Neural cell (in vitro differentiated cells): ENCODE measurements at regions not wholly inside any gene's neighbourhood (a gene's known extent, or its start where the extent isn't known, plus 50 kb on each side); places are given as distances from the start of the nearest gene placed in this dataset.

Experiments
- H2AFZ ChIP-seq: fragments of 200-600, 300-800 bp; sonication (generic), shearing (Covaris generic); 2 replicates; pipeline ENCODE4 v1.6.0; 2014; ENCODE audit warnings: low read depth, mild to moderate bottlenecking, antibody characterized with exemption, low read length, moderate library complexity
- H3F3A ChIP-seq: fragments of 200-600 bp; shearing (Covaris generic); 2 replicates; pipeline ENCODE4 v1.6.1; 2016; ENCODE audit warnings: mild to moderate bottlenecking, moderate library complexity, mixed read lengths, antibody characterized with exemption, low read length; ENCODE audit not compliant: insufficient read depth, poor library complexity, severe bottlenecking
- H3K27ac ChIP-seq: fragments of 200-600, 300-800 bp; sonication (generic), shearing (Covaris generic); 2 replicates; pipeline ENCODE4 v1.5.1; 2014; ENCODE audit warnings: mild to moderate bottlenecking, low read length, moderate library complexity
- H3K27me3 ChIP-seq: fragments of 300-800, 200-600 bp; sonication (generic), shearing (Covaris generic); 2 replicates; pipeline ENCODE4 v1.6.0; 2014; ENCODE audit warnings: mild to moderate bottlenecking, low read depth, low read length, moderate library complexity; ENCODE audit not compliant: insufficient read depth
- H3K36me3 ChIP-seq: fragments of 300-800, 200-600 bp; sonication (generic), shearing (Covaris generic); 2 replicates; pipeline ENCODE4 v1.5.1; 2014; ENCODE audit warnings: mild to moderate bottlenecking, antibody characterized with exemption, low read length, moderate library complexity; ENCODE audit not compliant: insufficient read depth
- H3K4me2 ChIP-seq: fragments of 300-800, 200-600 bp; sonication (generic), shearing (Covaris generic); 2 replicates; pipeline ENCODE4 v1.6.0; 2014; ENCODE audit warnings: mild to moderate bottlenecking, low read length
- H3K4me3 ChIP-seq: fragments of 300-800, 200-600 bp; sonication (generic), shearing (Covaris generic); 2 replicates; pipeline ENCODE4 v1.5.1; 2014; ENCODE audit warnings: mild to moderate bottlenecking, low read length, moderate library complexity
- H3K79me2 ChIP-seq: fragments of 200-600 bp; shearing (Covaris generic); replicated peaks from 2 replicates; pipeline ENCODE4 v1.6.0; 2014; ENCODE audit warnings: mild to moderate bottlenecking, low read length, moderate library complexity; ENCODE audit not compliant: insufficient read depth
- H3K9ac ChIP-seq: fragments of 300-800, 200-600 bp; sonication (generic), shearing (Covaris generic); 2 replicates; pipeline ENCODE4 v1.6.1; 2016; ENCODE audit warnings: mild to moderate bottlenecking, low read length, mixed read lengths
- H3K9me2 ChIP-seq: fragments of 200-600 bp; shearing (Covaris generic); 2 replicates; pipeline ENCODE4 v1.6.1; 2016; ENCODE audit warnings: mild to moderate bottlenecking, low read length, mixed read lengths; ENCODE audit not compliant: insufficient read depth
- H3K9me3 ChIP-seq: fragments of 200-600, 300-800 bp; sonication (generic), shearing (Covaris generic); 2 replicates; pipeline ENCODE4 v1.6.1; 2016; ENCODE audit warnings: mild to moderate bottlenecking, mixed run types, low read length, moderate library complexity, mixed read lengths
- H4K20me1 ChIP-seq: fragments of 200-600 bp; shearing (Covaris generic); 2 replicates; pipeline ENCODE4 v1.6.1; 2016; ENCODE audit warnings: mild to moderate bottlenecking, mixed run types; ENCODE audit not compliant: insufficient read depth
- EP300 ChIP-seq: fragments of 450-650 bp; conservative IDR thresholded peaks from 2 replicates; pipeline ENCODE4 v1.6.1; 2014; ENCODE audit warnings: antibody characterized with exemption, mild to moderate bottlenecking, moderate library complexity; ENCODE audit not compliant: poor library complexity, severe bottlenecking
- EZH2 ChIP-seq: fragments of 200-600, 300-800 bp; shearing (Covaris generic), sonication (generic); IDR thresholded peaks from 2 replicates; pipeline ENCODE4 v1.6.1; 2014; ENCODE audit warnings: antibody characterized with exemption, low read length, borderline replicate concordance, mild to moderate bottlenecking; ENCODE audit not compliant: insufficient read depth, poor library complexity, severe bottlenecking
- MXI1 ChIP-seq: fragments of 450-650 bp; conservative IDR thresholded peaks from 2 replicates; pipeline ENCODE4 v1.6.1; 2014; ENCODE audit warnings: antibody characterized with exemption, mild to moderate bottlenecking; ENCODE audit not compliant: poor library complexity, severe bottlenecking
- POLR2AphosphoS5 ChIP-seq: IDR thresholded peaks from 2 replicates; pipeline ENCODE4 v1.6.1; 2012
- RAD21 ChIP-seq: fragments of 450-650 bp; conservative IDR thresholded peaks from 2 replicates; pipeline ENCODE4 v1.6.1; 2014; ENCODE audit warnings: antibody characterized with exemption, mild to moderate bottlenecking, moderate library complexity
- SMC3 ChIP-seq: fragments of 450-650 bp; conservative IDR thresholded peaks from 2 replicates; pipeline ENCODE4 v1.6.1; 2014; ENCODE audit warnings: antibody characterized with exemption, mild to moderate bottlenecking, moderate library complexity; ENCODE audit not compliant: poor library complexity
- TAF1 ChIP-seq: IDR thresholded peaks from 2 replicates; pipeline ENCODE4 v1.6.1; 2012; ENCODE audit warnings: low read depth
- TF ChIP-seq, protein P1 (sequence below): fragments of 450-650 bp; IDR thresholded peaks from 2 replicates; pipeline ENCODE4 v1.5.1; 2014; ENCODE audit warnings: antibody characterized with exemption, mild to moderate bottlenecking, moderate library complexity; ENCODE audit not compliant: poor library complexity, severe bottlenecking
- TF ChIP-seq, protein P2 (sequence below): IDR thresholded peaks from 2 replicates; pipeline ENCODE4 v1.6.1; 2012; ENCODE audit warnings: borderline replicate concordance

- no peaks in the 10 kb centered on the region for H3K9me2 ChIP-seq
- H3K36me3 ChIP-seq = no peaks in the 10 kb centered on the region
- H3K27me3 ChIP-seq = no peaks in the 10 kb centered on the region
- H3K27ac ChIP-seq = no peak overlapping the region
- no peaks in the 10 kb centered on the region for H4K20me1 ChIP-seq
- no peak overlapping the region for H3K4me2 ChIP-seq
- H3K4me3 ChIP-seq = no peak overlapping the region
- no peak overlapping the region for H3K9ac ChIP-seq
- no peaks in the 10 kb centered on the region for H3K79me2 ChIP-seq
- no peaks in the 10 kb centered on the region for H3F3A ChIP-seq
- H3K9me3 ChIP-seq = no peaks in the 10 kb centered on the region
- TF ChIP-seq POLR2AphosphoS5 (no peak), TAF1 (no peak), EZH2 (no peak), SMC3 (no peak), RAD21 (no peak)
- TF ChIP-seq, protein P1, sequence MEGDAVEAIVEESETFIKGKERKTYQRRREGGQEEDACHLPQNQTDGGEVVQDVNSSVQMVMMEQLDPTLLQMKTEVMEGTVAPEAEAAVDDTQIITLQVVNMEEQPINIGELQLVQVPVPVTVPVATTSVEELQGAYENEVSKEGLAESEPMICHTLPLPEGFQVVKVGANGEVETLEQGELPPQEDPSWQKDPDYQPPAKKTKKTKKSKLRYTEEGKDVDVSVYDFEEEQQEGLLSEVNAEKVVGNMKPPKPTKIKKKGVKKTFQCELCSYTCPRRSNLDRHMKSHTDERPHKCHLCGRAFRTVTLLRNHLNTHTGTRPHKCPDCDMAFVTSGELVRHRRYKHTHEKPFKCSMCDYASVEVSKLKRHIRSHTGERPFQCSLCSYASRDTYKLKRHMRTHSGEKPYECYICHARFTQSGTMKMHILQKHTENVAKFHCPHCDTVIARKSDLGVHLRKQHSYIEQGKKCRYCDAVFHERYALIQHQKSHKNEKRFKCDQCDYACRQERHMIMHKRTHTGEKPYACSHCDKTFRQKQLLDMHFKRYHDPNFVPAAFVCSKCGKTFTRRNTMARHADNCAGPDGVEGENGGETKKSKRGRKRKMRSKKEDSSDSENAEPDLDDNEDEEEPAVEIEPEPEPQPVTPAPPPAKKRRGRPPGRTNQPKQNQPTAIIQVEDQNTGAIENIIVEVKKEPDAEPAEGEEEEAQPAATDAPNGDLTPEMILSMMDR = no peak
- TF ChIP-seq, protein P2, sequence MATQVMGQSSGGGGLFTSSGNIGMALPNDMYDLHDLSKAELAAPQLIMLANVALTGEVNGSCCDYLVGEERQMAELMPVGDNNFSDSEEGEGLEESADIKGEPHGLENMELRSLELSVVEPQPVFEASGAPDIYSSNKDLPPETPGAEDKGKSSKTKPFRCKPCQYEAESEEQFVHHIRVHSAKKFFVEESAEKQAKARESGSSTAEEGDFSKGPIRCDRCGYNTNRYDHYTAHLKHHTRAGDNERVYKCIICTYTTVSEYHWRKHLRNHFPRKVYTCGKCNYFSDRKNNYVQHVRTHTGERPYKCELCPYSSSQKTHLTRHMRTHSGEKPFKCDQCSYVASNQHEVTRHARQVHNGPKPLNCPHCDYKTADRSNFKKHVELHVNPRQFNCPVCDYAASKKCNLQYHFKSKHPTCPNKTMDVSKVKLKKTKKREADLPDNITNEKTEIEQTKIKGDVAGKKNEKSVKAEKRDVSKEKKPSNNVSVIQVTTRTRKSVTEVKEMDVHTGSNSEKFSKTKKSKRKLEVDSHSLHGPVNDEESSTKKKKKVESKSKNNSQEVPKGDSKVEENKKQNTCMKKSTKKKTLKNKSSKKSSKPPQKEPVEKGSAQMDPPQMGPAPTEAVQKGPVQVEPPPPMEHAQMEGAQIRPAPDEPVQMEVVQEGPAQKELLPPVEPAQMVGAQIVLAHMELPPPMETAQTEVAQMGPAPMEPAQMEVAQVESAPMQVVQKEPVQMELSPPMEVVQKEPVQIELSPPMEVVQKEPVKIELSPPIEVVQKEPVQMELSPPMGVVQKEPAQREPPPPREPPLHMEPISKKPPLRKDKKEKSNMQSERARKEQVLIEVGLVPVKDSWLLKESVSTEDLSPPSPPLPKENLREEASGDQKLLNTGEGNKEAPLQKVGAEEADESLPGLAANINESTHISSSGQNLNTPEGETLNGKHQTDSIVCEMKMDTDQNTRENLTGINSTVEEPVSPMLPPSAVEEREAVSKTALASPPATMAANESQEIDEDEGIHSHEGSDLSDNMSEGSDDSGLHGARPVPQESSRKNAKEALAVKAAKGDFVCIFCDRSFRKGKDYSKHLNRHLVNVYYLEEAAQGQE = no peak
- H2AFZ ChIP-seq = no peak overlapping the region
Measured at GRCh38 chr11:107177106-107177477, 158.8 kb upstream of the GUCY1A2 start.

DNA sequence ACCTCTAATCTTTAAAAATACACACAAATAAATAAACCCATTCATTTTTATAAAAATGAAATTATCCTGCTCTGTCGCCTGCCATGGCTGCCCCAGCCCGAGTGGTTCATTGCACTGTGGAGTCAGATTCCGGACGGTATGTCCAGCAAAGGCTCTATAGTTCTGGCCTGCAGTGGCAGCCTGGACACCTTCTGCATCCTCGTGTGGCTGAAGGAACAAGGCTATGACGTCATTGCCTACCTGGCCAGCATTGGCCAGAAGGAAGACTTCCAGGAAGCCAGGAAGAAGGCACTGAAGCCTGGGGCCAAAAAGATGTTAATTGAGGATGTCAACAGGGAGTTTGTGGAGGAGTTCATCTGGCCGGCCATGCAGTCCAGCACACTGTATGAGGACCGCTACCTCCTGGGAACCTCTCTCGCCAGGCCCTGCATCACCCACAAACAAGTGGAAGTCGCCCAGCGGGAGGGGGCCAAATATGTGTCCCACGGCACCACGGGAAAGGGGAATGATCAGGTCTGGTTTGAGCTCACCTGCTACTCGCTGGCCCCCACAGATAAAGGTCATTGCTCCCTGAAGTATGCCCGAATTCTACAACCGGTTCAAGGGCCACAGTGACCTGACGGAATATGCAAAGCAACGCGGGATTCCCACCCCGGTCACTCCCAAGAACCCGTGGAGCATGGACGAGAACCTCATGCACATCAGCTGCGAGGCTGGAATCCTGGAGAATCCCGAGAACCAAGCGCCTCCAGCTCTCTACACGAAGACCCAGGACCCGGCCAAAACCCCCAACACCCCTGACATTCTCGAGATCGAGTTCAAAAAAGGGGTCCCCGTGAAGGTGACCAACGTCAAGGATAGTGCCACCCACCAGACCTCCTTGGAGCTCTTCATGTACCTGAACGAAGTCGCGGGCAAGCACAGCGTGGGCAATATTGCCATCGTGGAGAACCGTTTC lies 158.2 kb upstream of the GUCY1A2 start:
- Histone ChIP-seq H4K20me1 (no peaks in the 10 kb centered on the region), H3K9me3 (no peaks in the 10 kb centered on the region), H3K27ac (no peak overlapping the region), H3K9ac (no peak overlapping the region), H3K9me2 (no peaks in the 10 kb centered on the region), H3K4me2 (no peak overlapping the region), H3F3A (no peaks in the 10 kb centered on the region), H3K79me2 (no peaks in the 10 kb centered on the region), H3K36me3 (no peaks in the 10 kb centered on the region), H3K4me3 (no peak overlapping the region), H3K27me3 (no peaks in the 10 kb centered on the region), H2AFZ (no peak overlapping the region)
- TF ChIP-seq POLR2AphosphoS5 (no peak), EP300 (no peak), SMC3 (no peak), RAD21 (no peak), TAF1 (no peak), EZH2 (no peak), MXI1 (no peak)
- TF ChIP-seq, protein P1 = no peak
- TF ChIP-seq, protein P2 = no peak
